Nephron progenitor cell (in vitro differentiated cells): ENCODE measurements at regions not wholly inside any gene's neighbourhood (a gene's known extent, or its start where the extent isn't known, plus 50 kb on each side); places are given as distances from the start of the nearest gene placed in this dataset.

Experiments used
- DNase-seq: peaks from one replicate; pipeline ENCODE4 v3.0.0; 2021
- H3K27ac Mint-ChIP-seq: 2 replicates; pipeline ENCODE4 v1.8.0; 2021; ENCODE audit warnings: mild to moderate bottlenecking, moderate library complexity, mixed read lengths
- H3K27me3 Mint-ChIP-seq: 2 replicates; pipeline ENCODE4 v1.8.0; 2021; ENCODE audit warnings: mild to moderate bottlenecking, low read depth, mixed read lengths; ENCODE audit not compliant: poor library complexity
- H3K36me3 Mint-ChIP-seq: 2 replicates; pipeline ENCODE4 v1.8.0; 2021; ENCODE audit warnings: low read depth, mixed read lengths
- H3K4me1 Mint-ChIP-seq: 2 replicates; pipeline ENCODE4 v1.8.0; 2021; ENCODE audit warnings: mixed read lengths
- H3K4me3 Mint-ChIP-seq: 2 replicates; pipeline ENCODE4 v1.8.0; 2021; ENCODE audit warnings: mild to moderate bottlenecking, moderate library complexity, mixed read lengths
- H3K9me3 Mint-ChIP-seq: 2 replicates; pipeline ENCODE4 v1.8.0; 2021; ENCODE audit warnings: mild to moderate bottlenecking, moderate library complexity, mixed read lengths
- CTCF ChIP-seq: fragments of 200-600 bp; sonication (generic); IDR thresholded peaks from 2 replicates; pipeline ENCODE4 v1.5.0; 2021; ENCODE audit warnings: antibody characterized with exemption

DNA sequence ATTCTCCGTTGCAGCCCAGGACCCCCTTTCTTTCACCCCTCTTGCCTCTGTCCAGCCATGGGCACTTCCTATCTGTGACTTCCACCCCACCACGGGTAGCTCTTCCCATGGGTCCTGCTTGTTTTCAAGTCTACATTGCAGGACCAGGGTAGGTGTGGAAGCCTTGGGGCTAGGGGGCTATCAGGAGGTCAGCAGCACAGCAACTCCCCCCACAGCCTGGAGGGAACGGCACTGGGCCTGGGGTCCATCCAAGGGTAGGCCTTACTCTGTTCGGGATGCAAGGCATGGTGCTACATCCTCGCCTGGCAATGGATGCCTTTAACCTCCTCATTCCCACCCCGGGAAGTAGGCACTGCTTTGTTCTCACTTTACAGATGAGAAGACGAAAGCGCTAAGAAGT, 109.3 kb downstream of the IRX5 start:
- no peaks in the 10 kb centered on the region for H3K36me3 Mint-ChIP-seq
- no peak overlapping the region for H3K27ac Mint-ChIP-seq
- no peak overlapping the region for H3K4me3 Mint-ChIP-seq
- DNase-seq: no peak
- H3K27me3 Mint-ChIP-seq: peaks cover 26% of the 10 kb centered on the region
- H3K9me3 Mint-ChIP-seq: no peaks in the 10 kb centered on the region
- no peak for TF ChIP-seq CTCF
- peaks cover 18% of the 10 kb centered on the region for H3K4me1 Mint-ChIP-seq

- no peaks in the 10 kb centered on the region for H3K36me3 Mint-ChIP-seq
- H3K9me3 Mint-ChIP-seq: no peaks in the 10 kb centered on the region
- no peak overlapping the region for H3K4me3 Mint-ChIP-seq
- TF ChIP-seq CTCF: no peak
- DNase-seq: no peak
- H3K27ac Mint-ChIP-seq: no peak overlapping the region
- peaks cover 18% of the 10 kb centered on the region for H3K4me1 Mint-ChIP-seq
- peaks cover 26% of the 10 kb centered on the region for H3K27me3 Mint-ChIP-seq
Observed at GRCh38 chr16:55040366-55041086, 109.9 kb downstream of the IRX5 start.

- no peak overlapping the region for H3K4me3 Mint-ChIP-seq
- TF ChIP-seq CTCF: no peak
- H3K4me1 Mint-ChIP-seq: peaks cover 22% of the 10 kb centered on the region
- no peak overlapping the region for H3K27ac Mint-ChIP-seq
- no peaks in the 10 kb centered on the region for H3K36me3 Mint-ChIP-seq
- peaks cover 26% of the 10 kb centered on the region for H3K27me3 Mint-ChIP-seq
- H3K9me3 Mint-ChIP-seq: no peaks in the 10 kb centered on the region
- DNase-seq: no peak
Observed at GRCh38 chr16:55041540-55042234, 111.0 kb downstream of the IRX5 start.

DNA sequence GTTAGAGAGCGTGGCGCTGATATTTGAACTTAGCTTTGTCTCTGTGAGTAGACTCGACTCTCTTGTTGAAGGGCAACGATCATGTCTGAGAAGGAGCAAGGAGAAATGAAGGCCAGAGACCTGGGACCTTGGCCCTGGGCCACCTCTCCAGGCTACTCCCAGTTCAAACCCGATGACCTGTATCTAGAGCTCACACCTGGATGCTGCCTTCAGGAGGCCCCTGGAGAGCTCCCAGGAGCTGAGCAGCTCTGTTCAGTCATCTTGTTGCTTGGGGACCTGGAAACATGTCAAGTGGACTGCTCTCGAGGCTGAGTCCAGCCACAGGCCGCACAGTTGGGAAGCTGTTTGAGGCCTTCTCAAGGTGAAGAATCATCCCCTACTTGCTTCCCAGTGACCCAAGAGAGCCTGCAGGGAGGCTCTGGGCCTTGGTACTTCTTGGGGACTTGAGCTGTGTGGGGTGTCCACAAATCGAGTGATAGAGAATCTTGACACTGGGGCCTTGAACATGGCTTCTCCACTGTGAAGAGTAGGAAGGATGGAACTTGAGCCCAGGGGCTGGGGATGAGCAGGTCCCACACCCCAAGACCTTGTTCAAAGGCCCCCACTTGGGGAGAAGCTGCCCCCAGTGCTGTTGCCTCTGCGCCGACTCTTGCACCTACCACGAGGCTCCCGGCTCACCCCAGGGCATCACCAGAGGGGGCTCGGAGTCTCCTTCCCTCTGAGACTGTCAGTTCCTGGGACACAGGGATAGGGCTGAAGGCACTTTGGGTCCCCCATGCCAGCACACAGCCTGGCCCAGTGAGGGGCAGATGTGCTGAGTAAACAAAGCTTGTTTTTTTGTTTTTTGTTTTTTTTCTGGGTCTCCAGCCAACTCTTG, 112.1 kb downstream of the IRX5 start:
- no peaks in the 10 kb centered on the region for H3K36me3 Mint-ChIP-seq
- H3K4me3 Mint-ChIP-seq: no peak overlapping the region
- peaks cover 30% of the 10 kb centered on the region for H3K27me3 Mint-ChIP-seq
- DNase-seq: no peak
- no peak for TF ChIP-seq CTCF
- H3K27ac Mint-ChIP-seq: no peak overlapping the region
- H3K9me3 Mint-ChIP-seq: no peaks in the 10 kb centered on the region
- peaks cover 17% of the 10 kb centered on the region for H3K4me1 Mint-ChIP-seq

GRCh38 chr16:55043499-55043898, 112.8 kb downstream of the IRX5 start:
- no peak overlapping the region for H3K27ac Mint-ChIP-seq
- H3K4me3 Mint-ChIP-seq: no peak overlapping the region
- no peak for TF ChIP-seq CTCF
- no peak for DNase-seq
- H3K27me3 Mint-ChIP-seq: peaks cover 24% of the 10 kb centered on the region
- no peaks in the 10 kb centered on the region for H3K36me3 Mint-ChIP-seq
- H3K9me3 Mint-ChIP-seq: no peaks in the 10 kb centered on the region
- H3K4me1 Mint-ChIP-seq: peaks cover 17% of the 10 kb centered on the region
